H1 (cell line): ENCODE measurements at regions not wholly inside any gene's neighbourhood (a gene's known extent, or its start where the extent isn't known, plus 50 kb on each side); places are given as distances from the start of the nearest gene placed in this dataset.

ENCODE experiments used
- CBX8 ChIP-seq: fragments of 300-800, 300-1000 bp; sonication (generic); IDR thresholded peaks from 2 replicates; pipeline ENCODE4 v1.7.1; 2016; ENCODE audit warnings: low read depth, low read length, borderline replicate concordance
- CHD1 ChIP-seq: IDR thresholded peaks from 2 replicates; pipeline ENCODE4 v1.6.1; 2012; ENCODE audit warnings: low read depth, low read length, improper control_type of control experiment
- CREB1 ChIP-seq: IDR thresholded peaks from 2 replicates; pipeline ENCODE4 v1.6.1; 2012; ENCODE audit warnings: inconsistent platforms
- EZH2 ChIP-seq: fragments of 200-600 bp; sonication (generic); IDR thresholded peaks from 2 replicates; pipeline ENCODE4 v1.7.1; 2012; ENCODE audit warnings: low read depth, mild to moderate bottlenecking, moderate library complexity, low read length, inconsistent platforms; ENCODE audit not compliant: severe bottlenecking
- GABPA ChIP-seq: IDR thresholded peaks from 2 replicates; pipeline ENCODE4 v1.6.1; 2011; ENCODE audit warnings: mild to moderate bottlenecking, low read length, moderate library complexity, borderline replicate concordance; ENCODE audit not compliant: insufficient read depth
- POLR2AphosphoS5 ChIP-seq: IDR thresholded peaks from 2 replicates; pipeline ENCODE4 v1.6.1; 2011; ENCODE audit warnings: low read depth, low read length
- POU5F1 ChIP-seq: IDR thresholded peaks from 2 replicates; pipeline ENCODE4 v1.6.1; 2011; ENCODE audit warnings: low read depth, mild to moderate bottlenecking, low read length, moderate library complexity
- USF2 ChIP-seq: IDR thresholded peaks from 2 replicates; pipeline ENCODE4 v1.6.1; 2011; ENCODE audit warnings: low read length, improper control_type of control experiment
- TF ChIP-seq, protein P1 (sequence below): fragments of 300-600 bp; sonication (generic); IDR thresholded peaks from 2 replicates; pipeline ENCODE4 v1.7.1; 2012; ENCODE audit warnings: low read length, moderate library complexity, mild to moderate bottlenecking, inconsistent platforms; ENCODE audit not compliant: insufficient replicate concordance

DNA sequence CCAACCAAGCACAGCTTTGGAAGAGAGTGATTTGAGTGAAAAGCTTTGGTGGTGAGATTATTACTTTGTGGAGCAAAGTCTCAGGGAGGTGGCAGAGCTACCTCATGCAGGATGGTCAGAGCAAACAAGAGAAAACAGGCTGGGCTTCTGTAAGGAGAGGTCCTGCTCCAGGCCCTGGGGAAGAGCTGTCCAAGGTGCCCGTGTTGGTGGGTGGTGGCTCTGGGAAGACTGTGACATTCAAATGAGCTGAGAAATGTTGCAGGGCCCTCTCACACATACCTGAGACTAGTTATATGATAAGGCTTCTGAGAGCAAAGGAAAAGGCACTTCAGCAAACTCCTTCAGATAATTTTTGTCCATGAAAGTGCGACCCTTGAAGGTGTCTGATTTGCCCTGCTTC, 205.5 kb upstream of the SOX21 start (continued):
- TF ChIP-seq, protein P1, sequence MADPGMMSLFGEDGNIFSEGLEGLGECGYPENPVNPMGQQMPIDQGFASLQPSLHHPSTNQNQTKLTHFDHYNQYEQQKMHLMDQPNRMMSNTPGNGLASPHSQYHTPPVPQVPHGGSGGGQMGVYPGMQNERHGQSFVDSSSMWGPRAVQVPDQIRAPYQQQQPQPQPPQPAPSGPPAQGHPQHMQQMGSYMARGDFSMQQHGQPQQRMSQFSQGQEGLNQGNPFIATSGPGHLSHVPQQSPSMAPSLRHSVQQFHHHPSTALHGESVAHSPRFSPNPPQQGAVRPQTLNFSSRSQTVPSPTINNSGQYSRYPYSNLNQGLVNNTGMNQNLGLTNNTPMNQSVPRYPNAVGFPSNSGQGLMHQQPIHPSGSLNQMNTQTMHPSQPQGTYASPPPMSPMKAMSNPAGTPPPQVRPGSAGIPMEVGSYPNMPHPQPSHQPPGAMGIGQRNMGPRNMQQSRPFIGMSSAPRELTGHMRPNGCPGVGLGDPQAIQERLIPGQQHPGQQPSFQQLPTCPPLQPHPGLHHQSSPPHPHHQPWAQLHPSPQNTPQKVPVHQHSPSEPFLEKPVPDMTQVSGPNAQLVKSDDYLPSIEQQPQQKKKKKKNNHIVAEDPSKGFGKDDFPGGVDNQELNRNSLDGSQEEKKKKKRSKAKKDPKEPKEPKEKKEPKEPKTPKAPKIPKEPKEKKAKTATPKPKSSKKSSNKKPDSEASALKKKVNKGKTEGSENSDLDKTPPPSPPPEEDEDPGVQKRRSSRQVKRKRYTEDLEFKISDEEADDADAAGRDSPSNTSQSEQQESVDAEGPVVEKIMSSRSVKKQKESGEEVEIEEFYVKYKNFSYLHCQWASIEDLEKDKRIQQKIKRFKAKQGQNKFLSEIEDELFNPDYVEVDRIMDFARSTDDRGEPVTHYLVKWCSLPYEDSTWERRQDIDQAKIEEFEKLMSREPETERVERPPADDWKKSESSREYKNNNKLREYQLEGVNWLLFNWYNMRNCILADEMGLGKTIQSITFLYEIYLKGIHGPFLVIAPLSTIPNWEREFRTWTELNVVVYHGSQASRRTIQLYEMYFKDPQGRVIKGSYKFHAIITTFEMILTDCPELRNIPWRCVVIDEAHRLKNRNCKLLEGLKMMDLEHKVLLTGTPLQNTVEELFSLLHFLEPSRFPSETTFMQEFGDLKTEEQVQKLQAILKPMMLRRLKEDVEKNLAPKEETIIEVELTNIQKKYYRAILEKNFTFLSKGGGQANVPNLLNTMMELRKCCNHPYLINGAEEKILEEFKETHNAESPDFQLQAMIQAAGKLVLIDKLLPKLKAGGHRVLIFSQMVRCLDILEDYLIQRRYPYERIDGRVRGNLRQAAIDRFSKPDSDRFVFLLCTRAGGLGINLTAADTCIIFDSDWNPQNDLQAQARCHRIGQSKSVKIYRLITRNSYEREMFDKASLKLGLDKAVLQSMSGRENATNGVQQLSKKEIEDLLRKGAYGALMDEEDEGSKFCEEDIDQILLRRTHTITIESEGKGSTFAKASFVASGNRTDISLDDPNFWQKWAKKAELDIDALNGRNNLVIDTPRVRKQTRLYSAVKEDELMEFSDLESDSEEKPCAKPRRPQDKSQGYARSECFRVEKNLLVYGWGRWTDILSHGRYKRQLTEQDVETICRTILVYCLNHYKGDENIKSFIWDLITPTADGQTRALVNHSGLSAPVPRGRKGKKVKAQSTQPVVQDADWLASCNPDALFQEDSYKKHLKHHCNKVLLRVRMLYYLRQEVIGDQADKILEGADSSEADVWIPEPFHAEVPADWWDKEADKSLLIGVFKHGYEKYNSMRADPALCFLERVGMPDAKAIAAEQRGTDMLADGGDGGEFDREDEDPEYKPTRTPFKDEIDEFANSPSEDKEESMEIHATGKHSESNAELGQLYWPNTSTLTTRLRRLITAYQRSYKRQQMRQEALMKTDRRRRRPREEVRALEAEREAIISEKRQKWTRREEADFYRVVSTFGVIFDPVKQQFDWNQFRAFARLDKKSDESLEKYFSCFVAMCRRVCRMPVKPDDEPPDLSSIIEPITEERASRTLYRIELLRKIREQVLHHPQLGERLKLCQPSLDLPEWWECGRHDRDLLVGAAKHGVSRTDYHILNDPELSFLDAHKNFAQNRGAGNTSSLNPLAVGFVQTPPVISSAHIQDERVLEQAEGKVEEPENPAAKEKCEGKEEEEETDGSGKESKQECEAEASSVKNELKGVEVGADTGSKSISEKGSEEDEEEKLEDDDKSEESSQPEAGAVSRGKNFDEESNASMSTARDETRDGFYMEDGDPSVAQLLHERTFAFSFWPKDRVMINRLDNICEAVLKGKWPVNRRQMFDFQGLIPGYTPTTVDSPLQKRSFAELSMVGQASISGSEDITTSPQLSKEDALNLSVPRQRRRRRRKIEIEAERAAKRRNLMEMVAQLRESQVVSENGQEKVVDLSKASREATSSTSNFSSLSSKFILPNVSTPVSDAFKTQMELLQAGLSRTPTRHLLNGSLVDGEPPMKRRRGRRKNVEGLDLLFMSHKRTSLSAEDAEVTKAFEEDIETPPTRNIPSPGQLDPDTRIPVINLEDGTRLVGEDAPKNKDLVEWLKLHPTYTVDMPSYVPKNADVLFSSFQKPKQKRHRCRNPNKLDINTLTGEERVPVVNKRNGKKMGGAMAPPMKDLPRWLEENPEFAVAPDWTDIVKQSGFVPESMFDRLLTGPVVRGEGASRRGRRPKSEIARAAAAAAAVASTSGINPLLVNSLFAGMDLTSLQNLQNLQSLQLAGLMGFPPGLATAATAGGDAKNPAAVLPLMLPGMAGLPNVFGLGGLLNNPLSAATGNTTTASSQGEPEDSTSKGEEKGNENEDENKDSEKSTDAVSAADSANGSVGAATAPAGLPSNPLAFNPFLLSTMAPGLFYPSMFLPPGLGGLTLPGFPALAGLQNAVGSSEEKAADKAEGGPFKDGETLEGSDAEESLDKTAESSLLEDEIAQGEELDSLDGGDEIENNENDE = no peak
- TF ChIP-seq USF2 (no peak), CHD1 (no peak), CREB1 (no peak), CBX8 (no peak), POU5F1 (no peak), GABPA (no peak), EZH2 (no peak), POLR2AphosphoS5 (no peak)
